Left kidney (tissue), 1 donor: ENCODE measurements at regions not wholly inside any gene's neighbourhood (a gene's known extent, or its start where the extent isn't known, plus 50 kb on each side); places are given as distances from the start of the nearest gene placed in this dataset.
"Not testable (repeated sequence)": the region's sequence is repeated elsewhere in the genome, so short reads cannot be mapped to it uniquely, and the experiment has no call there.

Experiments
- DNase-seq: peaks from one replicate; pipeline ENCODE4 v3.0.0-alpha.2; 2013

DNA sequence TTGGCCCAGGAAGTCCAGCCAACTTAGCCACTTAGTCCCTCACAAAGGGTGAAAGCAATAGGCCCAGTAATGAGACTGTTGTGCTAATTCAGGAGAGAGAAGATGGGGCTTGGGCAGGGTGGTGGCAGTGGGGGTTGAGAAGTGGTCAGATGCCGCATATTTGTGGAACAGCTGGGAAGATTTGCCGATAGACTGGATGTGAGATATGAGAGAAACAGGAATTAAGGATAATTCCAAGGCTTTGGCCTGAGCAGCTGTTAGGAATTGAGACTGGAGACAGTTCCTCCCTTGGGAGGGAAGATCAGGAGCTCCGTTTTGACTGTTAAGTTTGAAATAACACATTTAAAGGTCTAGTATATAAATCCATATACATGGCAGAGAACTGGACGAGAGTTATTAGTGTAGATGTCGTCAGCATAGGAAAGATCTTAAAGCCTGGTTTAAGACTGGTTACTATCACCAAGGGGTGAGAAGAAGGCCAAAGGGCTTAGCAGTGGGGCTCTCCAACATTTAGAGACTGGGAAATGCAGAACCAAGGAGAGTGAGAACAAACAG lies 323.7 kb upstream of the FAM78B start:
- DNase-seq, result no peak

DNA sequence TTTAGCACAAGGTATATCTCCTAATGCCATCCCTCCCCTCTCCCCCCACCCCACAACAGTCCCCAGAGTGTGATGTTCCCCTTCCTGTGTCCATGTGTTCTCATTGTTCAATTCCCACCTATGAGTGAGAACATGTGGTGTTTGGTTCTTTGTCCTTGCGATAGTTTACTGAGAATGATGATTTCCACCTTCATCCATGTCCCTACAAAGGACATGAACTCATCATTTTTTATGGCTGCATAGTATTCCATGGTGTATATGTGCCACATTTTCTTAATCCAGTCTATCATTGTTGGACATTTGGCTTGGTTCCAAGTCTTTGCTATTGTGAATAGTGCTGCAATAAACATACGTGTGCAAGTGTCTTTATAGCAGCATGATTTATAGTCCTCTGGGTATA lies 327.0 kb upstream of the FAM78B start:
- DNase-seq, result not testable (repeated sequence)

DNA sequence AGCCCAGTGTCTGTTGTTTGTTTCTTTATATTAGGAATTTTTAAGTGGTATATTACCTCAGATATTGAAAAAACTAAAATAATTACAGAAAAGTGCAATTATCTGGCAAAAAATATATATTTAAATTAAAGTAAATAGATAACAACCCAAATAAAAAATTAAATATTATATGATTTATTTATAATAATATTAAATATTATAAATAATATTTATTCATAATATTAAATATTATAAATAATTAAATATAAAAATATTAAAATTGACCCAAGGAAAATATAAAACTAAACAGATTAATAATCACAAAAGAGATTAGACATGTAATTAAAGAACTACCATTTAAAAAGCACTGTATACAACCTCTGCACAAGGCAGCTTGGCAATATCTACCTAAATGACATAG lies 331.9 kb upstream of the POGK start:
- DNase-seq, result no peak

DNA sequence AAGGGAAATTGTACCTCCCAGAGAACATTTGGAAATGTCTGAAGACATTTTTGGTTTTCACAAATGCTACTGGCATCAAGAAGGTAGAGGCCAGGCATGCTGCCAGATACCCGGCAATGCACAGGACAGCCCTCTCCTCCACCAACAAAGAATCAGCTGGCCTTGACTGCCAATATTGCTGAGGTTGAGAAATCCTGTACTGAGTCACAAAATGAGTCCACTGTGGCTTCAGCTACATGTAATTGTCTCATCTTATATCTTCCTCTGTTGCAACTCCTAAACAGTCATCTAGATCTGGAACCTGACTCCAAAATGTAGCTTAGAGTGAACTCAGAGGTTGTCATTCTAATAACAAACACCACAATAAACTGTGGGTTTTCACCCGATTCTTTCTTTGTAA lies 327.5 kb upstream of the POGK start:
- no peak for DNase-seq

DNA sequence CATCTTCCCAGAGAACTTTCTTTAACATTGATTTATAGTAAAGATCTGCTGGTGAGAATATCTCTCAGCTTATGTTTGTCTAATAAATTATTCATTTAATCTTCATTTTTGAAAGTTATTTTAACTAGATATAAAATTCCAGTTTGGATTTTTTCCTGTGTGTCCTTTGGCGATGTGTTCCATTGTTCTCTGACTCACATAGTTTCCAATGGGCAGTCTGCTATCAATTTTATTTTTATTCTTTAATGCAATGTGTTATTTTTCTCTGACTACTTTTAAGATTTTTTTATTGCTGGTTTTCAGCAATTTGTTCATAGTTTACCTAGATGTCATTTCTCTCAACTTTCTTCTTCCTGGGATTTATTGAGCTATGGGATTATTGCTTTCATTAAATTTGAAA lies 325.2 kb upstream of the POGK start:
- no peak for DNase-seq

DNA sequence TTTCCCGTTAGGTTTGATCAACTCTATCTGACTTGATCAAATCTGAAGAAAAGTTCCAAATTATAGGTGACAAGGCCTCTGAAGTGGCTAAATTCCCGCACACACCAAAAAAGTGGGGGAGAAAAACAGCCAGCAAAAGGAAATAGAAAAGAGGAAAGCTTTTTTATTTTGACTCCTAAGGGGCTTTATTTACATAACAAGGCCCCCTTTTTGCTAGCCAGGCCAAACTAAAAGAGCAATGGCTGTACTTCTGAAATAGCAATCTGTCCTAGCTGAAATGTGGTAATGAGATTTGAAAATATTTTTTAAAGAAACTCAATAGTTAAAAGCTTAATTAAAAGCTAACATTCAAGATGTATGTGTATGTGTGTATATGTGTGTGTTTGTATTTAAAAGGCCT lies 311.5 kb upstream of the POGK start:
- no peak for DNase-seq

DNA sequence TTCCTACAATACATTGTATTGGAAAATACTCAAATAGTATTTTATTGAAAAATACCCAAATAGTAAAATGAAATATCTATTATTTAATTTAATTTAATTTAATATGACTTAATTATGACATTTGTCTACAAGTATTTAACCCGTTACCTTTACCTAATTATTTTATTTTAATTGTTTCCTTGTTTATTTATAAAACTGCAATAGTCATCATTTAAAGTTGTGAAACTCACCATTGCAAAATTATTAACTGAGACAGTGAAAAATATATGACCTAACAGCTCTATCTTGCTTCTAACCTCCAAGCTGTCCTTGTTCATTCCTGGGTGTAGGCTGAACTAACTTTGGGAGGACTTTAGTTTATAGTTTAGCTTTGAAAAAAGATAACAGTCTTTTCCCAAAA lies 300.6 kb upstream of the POGK start:
- DNase-seq, result no peak

DNA sequence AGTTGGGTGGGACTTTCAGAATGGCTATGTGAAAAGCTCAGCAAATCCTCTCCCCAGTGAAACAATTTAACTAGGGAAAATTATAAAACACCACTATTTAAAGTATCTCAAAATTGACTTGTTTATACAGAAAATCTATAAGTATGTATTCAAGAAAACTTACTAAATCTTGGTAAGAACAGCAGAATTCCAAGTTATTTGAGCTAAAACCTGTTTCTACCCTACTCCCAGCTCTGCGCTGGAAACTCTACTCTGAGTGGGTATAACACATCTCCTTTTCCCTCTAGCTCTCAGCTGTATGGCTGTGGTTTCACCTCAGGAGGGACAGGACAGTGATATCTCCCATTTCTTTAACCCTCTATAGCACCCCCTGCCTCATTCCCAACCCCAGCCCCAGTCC lies 295.2 kb upstream of the POGK start:
- DNase-seq, result no peak

DNA sequence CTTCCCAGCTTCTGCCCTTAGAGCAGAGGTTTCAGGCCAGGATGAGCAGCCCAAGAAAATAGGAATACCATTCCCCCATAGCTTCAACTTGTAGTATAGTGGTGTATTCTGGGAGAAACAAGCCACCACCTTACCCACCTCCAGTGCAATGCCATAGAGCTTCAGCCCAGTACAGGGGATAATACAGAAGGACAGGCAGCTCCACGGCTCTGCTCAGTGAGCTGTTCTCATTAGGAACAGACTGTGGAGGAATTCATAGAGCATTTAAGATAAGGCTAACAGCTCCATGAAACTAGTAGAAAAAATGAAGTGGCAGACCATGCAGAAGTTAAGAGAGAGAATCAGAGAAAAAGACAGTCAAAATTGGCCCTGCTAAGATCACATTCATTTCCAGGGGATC lies 294.7 kb upstream of the POGK start:
- DNase-seq, result no peak

DNA sequence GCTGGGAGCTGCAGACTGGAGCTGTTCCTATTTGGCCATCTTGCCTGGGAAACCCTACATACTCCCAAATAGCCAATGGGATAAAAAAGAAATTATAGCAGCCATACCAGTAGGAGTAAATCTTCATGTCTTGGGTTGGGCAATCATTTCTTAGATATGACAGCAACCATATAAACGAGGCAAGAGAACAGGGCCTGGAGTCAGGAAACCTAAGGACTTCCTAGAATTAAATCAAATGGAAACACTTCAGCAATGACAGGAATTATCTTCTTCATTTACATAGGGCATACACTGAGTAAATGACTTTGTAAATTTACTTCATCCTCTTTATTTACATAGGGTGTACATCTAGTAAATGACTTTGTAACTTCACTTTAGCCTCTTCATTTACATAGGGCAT lies 286.6 kb upstream of the POGK start:
- DNase-seq, result no peak

DNA sequence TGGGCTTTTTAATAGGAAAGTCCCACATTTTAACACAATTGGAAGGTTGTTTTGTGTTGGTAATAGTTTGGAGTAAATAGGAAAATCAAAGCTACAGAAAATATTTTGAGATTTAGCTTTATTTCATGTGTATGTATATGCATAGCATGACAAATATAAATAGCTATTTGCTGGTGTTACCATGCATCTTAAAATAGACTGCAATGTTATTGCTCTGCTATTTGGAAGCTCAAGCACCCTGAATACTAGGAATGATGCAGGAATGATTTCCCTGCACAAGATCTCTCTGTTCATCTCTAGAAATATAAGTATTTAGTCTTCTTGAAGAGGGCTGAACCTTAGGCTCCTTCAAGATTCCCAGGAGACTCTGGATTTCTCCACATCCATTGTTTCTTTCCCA lies 268.3 kb upstream of the POGK start:
- no peak for DNase-seq

DNA sequence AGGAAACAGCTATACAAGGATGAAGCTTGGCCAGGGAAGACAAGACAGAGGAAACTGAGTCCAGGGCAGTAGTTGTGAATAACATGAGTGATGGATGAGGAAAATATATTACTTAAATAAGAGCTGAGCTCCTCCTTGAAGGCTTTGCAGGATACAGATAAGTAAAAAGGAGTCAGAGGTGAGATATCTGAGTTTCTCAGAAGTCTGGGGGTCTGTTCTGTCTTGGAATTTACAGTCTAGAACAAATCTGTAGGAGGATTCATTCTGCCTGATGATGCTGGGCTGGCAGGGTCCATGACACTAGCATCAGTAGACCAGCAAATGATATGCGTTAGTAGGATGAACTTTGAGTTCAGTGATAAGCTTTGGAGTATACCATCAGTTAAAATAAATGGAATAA lies 266.1 kb upstream of the POGK start:
- DNase-seq, result no peak

DNA sequence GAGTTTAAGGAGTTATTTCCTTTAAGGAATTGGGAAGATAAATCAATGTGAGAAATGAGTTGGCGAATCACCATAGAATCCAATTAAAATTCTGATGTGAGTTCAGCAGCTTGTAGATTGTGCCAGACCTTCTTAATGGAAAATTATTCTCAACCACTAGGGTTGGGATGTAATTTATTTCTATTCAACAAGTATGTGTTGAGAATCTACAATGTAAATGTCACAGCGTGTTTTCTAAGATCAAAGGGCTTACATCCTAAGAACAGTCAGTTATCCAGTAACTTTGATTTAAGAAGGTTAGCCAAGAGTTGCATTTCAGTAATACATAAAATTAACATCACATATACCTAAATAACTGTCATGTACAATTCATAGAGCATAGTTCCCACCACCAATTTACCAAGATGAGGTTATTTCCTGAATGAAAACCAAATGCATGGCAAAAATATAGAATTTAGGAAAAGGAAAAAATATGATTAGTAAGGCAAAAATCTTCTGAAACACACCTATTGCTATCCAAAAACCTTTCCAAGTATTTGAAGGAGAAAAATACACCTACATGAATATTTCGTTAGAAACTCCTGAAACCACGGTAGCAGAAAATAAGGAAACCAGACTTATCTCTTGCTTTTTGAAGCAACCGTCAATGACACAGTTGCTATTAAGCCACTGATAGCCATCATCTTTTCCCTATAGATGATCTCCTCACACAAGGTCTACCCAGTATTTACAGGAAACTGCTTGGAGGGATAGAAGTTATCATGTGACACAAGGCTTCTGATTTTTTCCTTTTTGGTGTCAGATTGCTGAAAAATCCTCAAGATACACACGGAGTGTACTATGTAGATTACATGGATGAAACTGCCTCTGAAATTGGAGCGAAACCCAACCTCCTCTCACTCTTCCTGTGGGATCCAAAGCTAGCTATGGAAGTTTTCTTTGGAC lies 259.4 kb upstream of the POGK start:
- no peak for DNase-seq

DNA sequence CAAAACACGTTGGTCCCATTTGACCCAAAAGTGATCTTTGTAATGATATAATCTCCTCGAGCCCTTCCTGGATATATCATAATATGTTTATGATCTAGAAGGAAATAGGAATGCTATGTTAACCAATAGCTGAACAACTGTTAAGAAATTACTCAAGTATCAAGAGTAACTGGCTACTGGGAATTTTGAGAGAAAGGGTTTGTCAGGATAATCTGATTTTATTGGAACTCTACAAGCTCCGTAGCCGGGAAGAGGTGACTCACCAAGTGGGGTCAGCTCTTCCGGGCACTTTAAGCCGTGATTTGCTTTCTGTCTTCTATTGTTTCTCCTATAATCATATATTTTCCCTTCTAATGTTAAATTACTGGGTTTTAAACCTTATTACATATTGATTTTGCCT lies 250.5 kb upstream of the POGK start:
- no peak for DNase-seq

DNA sequence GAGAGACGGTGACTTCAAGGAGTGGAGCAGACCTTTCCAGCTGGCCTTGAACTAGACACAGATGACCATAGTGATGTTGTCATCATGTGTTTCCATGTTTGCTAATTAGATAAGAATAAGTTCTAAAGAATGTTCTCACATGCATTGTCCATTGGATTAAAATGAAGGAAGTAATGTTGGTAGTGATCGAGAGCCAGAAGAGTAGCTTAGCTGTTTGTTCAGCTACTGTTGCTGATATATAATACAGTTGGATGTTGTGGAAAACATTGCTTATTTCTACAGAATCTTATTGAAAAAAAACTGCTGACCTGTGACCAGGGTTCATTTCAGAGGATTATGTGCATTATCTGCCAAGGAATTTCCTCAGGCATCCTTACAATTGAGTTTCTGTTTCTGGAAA lies 249.1 kb upstream of the POGK start:
- DNase-seq, result no peak

DNA sequence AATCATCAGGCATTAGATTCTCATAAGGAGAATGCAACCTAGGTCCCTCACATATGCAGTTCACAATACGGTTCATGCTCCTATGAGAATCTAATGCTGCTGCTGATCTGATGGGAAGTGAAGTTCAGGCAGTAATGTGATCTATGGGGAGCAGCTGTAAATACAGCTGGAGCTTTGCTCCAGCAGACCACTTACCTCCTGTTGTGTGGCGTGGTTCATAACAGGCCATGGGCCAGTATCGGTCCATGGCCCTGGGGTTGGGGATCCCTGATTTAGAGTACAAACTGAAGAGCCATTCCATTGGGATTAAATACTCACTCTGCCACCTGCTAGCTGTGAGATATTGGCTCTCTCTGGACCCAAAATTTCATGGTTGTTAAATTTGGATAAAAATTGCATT lies 244.6 kb upstream of the POGK start:
- DNase-seq, result no peak

DNA sequence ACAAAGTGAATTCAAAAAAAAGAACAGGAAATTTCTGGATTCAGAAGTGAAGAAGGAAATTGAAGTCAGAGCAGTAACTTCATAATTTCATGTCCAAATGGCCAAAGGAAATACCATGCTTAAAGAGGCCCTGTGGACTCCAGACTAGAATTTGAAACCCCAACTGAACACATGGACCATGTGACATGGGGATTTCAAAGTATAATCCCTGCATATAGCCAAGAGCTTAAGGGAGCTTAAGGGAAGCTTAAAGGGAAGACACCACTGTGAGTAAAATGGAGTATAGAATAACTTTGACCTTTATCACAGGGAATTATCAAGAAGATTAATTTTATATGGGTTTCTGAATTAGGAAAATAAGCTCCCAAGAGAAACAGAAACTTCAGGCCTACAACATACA lies 241.8 kb upstream of the POGK start:
- DNase-seq, result no peak

DNA sequence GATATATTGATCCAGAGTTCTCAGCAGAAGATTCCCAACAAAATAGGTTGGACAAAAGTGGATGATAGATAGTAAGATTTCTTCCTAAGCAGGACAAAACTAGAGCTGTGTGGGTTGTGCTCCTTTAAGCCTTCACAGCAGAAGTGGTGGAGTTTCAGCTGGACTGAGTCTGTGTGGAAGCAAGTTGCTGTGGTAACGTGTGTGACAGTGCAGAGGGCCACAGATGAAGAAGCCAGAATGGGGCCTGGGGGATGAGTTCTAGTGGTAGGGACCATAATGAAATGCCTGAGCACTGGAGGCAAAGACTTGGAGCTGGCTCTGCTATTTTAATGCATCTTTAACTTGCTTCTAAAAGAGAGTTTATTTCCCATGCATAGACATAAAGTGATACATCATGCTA lies 238.7 kb upstream of the POGK start:
- no peak for DNase-seq

DNA sequence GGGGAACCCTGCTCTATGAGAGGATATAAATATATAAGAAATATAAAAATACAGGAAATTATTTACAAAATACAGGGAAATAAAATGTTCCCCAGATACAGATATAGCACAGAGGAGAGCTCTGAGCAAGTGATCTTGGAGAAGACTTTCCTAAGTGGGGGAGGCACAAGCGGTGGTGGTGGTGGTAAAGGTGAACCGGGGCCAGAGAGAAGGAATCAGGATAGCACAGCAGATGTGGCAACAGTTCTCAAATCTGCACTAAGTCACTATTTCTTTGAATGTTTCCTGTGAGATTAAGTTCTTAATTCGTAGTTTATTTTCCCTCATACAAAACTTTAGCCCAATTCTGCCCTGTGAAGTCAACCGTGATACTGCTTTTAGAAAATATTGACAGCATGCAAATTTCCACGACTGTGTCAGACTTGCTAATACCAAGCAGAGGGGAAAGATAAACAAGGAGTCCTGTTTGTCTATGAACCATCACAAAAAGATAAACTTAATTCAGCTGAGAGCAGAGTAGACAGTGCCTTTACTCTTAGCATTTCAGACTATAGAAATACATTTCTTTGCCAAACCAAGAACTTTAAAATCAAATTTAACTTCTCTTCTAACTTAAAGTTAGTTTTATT lies 237.5 kb upstream of the POGK start:
- no peak for DNase-seq

DNA sequence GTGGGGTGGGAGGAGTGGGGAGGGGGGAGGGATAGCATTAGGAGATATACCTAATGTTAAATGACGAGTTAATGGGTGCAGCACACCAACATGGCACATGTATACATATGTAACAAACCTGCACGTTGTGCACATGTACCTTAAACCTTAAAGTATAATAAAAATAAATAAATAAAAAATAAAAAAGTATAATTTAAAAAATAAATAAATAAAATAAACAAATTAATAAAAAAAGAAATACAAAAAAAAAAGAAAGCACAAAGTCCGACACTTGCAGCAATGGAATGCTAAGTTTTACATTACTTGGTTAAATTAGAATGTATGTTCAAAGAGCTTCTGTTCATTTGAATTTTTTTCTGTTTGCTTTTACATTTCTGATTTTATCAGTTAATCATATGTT lies 236.5 kb upstream of the POGK start:
- not testable (repeated sequence) for DNase-seq

DNA sequence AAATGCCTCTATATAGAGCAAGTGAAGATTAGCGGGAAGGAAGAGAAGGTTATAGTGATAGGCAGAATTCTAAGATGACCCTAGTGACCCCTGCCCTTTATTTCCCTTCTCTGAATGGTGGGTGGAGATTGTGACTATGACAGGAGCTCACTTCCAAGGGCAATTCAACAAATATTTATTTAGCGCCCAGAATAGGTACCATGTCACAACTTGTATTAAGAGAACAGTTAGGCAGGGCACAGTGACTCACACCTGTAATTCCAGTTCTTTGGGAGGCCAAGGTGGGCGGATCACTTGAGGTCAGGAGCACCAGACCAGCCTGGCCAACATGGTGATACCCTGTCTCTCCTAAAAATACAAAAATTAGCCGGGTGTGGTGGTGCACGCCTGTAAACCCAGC lies 236.0 kb upstream of the POGK start:
- no peak for DNase-seq

DNA sequence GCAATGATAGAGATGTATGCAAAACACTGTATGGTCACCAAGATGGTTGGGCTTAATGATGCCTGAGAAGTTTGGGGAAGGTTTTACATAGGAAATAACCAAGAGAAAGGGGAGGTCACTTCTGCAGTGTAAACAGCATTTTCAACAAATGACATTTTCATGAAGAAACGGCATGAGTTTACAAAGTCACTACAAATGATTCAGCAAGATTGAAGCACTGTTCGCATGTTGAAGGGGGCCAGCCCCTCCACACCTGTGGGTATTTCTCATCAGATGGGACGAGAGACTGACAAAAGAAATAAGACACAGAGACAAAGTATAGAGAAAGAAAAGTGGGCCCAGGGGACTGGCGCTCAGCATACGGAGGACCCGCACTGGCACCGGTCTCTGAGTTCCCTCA lies 234.1 kb upstream of the POGK start:
- DNase-seq, result no peak

DNA sequence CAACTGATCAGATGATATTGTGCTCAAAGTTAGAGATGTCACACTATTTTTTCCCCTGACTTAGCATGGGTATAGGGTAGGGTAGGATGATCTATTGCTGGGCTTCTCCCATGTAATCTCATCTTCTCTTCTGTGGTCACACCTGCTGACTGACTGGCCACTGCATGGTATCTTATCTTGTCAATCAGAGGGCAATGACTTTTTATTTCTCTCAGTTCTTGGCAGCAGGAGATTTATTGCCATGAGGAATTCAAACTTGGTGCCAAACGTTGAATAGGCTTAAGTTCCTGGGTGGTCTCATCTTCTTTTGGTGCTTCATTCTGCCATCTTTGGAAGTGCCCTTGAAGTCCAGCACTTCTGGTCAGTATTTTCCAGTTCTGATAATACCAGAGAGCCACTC lies 226.4 kb upstream of the POGK start:
- DNase-seq, result no peak

DNA sequence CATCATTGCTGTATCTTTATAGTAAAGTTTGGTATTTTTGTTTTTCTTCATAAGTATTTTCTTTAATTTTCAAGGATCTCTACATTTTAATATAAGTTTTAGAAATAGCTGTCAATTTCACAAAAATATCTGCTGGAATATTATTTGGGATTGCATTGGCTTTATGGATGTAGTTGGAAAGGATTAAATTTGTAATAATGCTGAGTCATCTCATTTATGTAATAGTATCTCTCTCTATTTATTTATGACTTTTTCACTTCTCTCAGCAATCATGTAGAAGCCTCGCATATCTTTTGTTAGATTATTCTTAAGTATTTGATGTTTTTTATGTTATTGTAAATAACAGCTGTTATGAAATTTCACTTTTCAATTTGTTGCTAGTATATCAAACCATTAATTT lies 223.1 kb upstream of the POGK start:
- no peak for DNase-seq
